ENCODE measurements at regions not wholly inside any gene's neighbourhood (a gene's known extent, or its start where the extent isn't known, plus 50 kb on each side); places are given as distances from the start of the nearest gene placed in this dataset.

- no peaks in the 10 kb centered on the region for H3K4me1 ChIP-seq
- no peaks in the 10 kb centered on the region for H3K27me3 ChIP-seq
- WGBS, 2 donors, result 59 to 69% methylated on average over 15 of the region's 15 CpGs
- intact Hi-C loops (cut with DNase I), result no loop called here
- TF ChIP-seq POLR2A (IDR thresholded peaks at IDR 0.05) (no peak), EP300 (IDR thresholded peaks at IDR 0.05) (no peak), CTCF (IDR thresholded peaks at IDR 0.05) (no peak), POLR2AphosphoS5 (IDR thresholded peaks at IDR 0.05) (no peak)
- H3K4me3 ChIP-seq, result no peak overlapping the region
- H3K27ac ChIP-seq, result no peak overlapping the region
- no peaks in the 10 kb centered on the region for H3K9me3 ChIP-seq
- no peaks in the 10 kb centered on the region for H3K36me3 ChIP-seq
- no peak for DNase-seq
These were observed 396.5 kb downstream of the SMOC2 start for GRCh38 chr6:168837254-168838036.

- no peak overlapping the region for H3K27ac ChIP-seq
- H3K27me3 ChIP-seq, result no peaks in the 10 kb centered on the region
- no peak for DNase-seq
- H3K4me3 ChIP-seq, result no peak overlapping the region
- no peaks in the 10 kb centered on the region for H3K9me3 ChIP-seq
- no peaks in the 10 kb centered on the region for H3K36me3 ChIP-seq
- intact Hi-C loops (cut with DNase I), result no loop called here
- TF ChIP-seq CTCF (IDR thresholded peaks at IDR 0.05) (no peak), EP300 (IDR thresholded peaks at IDR 0.05) (no peak), POLR2A (IDR thresholded peaks at IDR 0.05) (no peak), POLR2AphosphoS5 (IDR thresholded peaks at IDR 0.05) (no peak)
- H3K4me1 ChIP-seq, result no peaks in the 10 kb centered on the region
- 95 to 97% methylated on average over 9 of the region's 9 CpGs for WGBS, 2 donors
These were observed 395.0 kb downstream of the SMOC2 start for GRCh38 chr6:168835991-168836390.

DNA sequence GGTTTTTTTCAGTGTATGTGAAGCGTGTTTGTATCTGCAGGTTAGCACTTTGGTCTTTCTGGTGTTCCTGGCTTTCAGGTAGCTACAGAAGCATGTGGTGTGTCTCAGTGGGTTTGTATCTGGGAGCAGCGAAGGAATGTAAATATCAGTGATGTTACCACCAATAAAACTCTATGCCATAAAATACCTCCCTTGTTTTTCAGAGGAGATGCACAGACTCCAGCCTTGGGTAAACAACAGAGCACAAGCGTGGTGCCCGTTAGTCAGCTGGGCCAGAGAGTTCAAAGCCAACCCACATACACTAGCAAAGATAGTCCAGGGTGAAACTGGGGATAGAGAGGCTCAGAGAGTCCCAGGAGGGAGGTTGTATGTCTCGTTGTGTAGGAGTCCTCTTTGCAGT lies 393.8 kb downstream of the SMOC2 start:
- TF ChIP-seq EP300 (IDR thresholded peaks at IDR 0.05) (no peak), CTCF (IDR thresholded peaks at IDR 0.05) (no peak), POLR2A (IDR thresholded peaks at IDR 0.05) (no peak), POLR2AphosphoS5 (IDR thresholded peaks at IDR 0.05) (no peak)
- WGBS, 2 donors, result 15 to 46% methylated on average over 5 of the region's 5 CpGs

GRCh38 chr6:168834042-168834587 lies 393.1 kb downstream of the SMOC2 start:
- intact Hi-C loops (cut with DNase I), result no loop called here
- TF ChIP-seq POLR2A (IDR thresholded peaks at IDR 0.05) (no peak), POLR2AphosphoS5 (IDR thresholded peaks at IDR 0.05) (no peak), EP300 (IDR thresholded peaks at IDR 0.05) (no peak), CTCF (IDR thresholded peaks at IDR 0.05) (no peak)
- 35 to 62% methylated on average over 11 of the region's 11 CpGs for WGBS, 2 donors
- no peak overlapping the region for H3K27ac ChIP-seq
- no peaks in the 10 kb centered on the region for H3K9me3 ChIP-seq
- H3K27me3 ChIP-seq, result no peaks in the 10 kb centered on the region
- H3K4me3 ChIP-seq, result no peak overlapping the region
- H3K4me1 ChIP-seq, result no peaks in the 10 kb centered on the region
- no peaks in the 10 kb centered on the region for H3K36me3 ChIP-seq
- no peak for DNase-seq

More for the DNA sequence above, 393.8 kb downstream of the SMOC2 start:
- intact Hi-C loops (cut with DNase I), result no loop called here
- H3K9me3 ChIP-seq, result no peaks in the 10 kb centered on the region
- no peaks in the 10 kb centered on the region for H3K4me1 ChIP-seq
- no peak overlapping the region for H3K27ac ChIP-seq
- H3K27me3 ChIP-seq, result no peaks in the 10 kb centered on the region
- no peak for DNase-seq
- no peak overlapping the region for H3K4me3 ChIP-seq
- H3K36me3 ChIP-seq, result no peaks in the 10 kb centered on the region
